ENCODE measurements at regions not wholly inside any gene's neighbourhood (a gene's known extent, or its start where the extent isn't known, plus 50 kb on each side); places are given as distances from the start of the nearest gene placed in this dataset.

DNA sequence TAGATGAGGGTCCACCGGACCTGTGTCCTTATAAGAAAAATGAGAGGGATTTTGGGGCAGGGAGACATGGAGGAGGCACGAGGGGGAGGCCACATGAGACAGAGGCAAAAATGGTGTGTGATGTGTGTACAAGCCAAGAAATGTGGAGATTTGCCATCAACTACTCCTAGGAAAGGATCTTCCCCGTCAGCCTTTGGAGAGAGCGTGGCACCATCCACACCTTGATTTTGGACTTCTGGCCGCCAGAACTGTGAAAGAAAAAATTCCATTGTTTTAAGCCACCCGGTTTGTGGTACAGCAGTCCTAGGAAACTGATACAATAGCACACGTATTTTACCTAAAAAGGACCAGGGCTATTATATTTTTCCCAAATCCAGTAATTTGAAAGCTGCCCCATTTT, 829.0 kb upstream of the SALL3 start:
- TF ChIP-seq REST (IDR thresholded peaks at IDR 0.05; ENCODE audit: insufficient read depth in 1 of 2, low read depth in 2 of 2, low read length in 2 of 2) (no peak), TAF1 (IDR thresholded peaks at IDR 0.05; ENCODE audit: borderline replicate concordance, insufficient read depth, low read length) (no peak), FOXP2 (optimal IDR thresholded peaks at IDR 0.05; ENCODE audit: borderline replicate concordance, extremely low read depth, extremely low read length, insufficient read depth) (no peak), POLR2AphosphoS5 (IDR thresholded peaks at IDR 0.05; ENCODE audit: low read depth, low read length) (no peak)
